Islet of Langerhans (tissue), 1 donor: ENCODE measurements at regions not wholly inside any gene's neighbourhood (a gene's known extent, or its start where the extent isn't known, plus 50 kb on each side); places are given as distances from the start of the nearest gene placed in this dataset.

Source experiments
- FAIRE-seq: peaks from one replicate; lab custom pipeline; 2011; peaks lifted over from hg19 to GRCh38; lab: Jason Lieb, UNC

DNA sequence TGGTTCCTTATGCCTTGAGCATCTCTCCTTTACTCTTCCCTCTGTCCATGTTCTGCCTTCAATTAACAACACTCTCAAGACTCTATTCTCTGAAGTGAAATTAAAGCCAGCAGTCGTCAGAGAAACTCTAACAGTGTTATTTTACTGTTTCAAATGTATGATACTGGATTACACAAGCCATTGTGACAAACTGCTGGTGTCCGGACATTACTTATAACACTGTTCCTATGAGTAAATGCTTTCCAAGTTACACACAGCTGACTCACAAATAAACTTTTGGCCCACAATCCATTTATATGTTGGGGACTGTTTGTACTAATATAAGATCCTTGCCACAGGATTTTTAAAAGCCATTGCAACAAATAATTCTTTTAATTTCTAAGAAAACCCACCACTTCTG is 63.2 kb upstream of the GHR start:
- no peak for FAIRE-seq

DNA sequence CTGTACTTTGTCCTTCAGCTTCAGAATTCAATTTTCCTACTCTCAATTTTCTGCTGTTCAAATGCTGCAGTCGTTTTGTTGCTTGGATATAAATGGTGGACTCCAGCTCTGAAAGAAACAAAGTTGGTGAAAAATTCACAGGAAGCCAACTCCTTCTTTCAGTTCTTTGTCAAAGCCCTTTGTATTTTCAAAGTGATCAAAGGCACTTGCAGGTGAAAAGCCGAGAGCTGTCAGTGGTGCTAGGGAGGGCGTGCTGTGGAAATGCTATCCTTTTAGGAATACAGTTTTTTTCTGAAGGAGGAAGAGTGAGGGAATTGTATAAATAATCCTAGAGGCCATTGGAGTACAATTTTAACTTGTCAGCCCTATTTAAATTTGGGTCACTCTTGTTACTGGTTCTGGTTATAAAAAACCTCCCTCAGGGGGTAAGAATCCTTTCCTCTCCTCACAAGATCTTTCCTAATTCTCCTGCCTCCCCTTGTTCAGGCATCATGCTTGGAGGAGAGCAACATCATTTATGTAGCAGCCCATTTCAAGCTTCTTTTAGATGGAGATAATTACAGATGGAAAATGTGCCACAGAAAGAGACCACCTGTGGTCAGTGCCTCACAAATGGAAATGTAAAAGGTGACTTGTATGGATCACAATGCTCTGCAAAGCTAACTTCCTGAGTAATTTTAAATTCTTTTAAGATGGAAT is 62.5 kb upstream of the GHR start:
- no peak for FAIRE-seq

DNA sequence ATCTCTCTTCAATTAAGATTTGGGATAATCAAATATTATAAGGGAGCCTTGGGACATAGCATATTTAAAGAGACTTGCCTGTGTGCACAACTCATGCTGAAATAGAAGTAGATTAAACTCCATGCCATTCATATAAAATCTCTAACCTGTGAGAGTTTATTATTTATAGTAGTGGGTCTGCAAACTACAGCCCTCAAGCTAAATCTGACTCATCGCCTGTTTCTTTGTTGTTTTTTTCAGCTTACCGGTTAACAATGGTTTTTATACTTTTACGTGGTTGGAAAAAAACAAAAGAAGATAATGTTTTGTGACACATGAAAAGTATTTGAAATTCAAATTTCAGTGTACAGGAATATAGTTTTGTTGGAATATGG is 61.9 kb upstream of the GHR start:
- FAIRE-seq: no peak

DNA sequence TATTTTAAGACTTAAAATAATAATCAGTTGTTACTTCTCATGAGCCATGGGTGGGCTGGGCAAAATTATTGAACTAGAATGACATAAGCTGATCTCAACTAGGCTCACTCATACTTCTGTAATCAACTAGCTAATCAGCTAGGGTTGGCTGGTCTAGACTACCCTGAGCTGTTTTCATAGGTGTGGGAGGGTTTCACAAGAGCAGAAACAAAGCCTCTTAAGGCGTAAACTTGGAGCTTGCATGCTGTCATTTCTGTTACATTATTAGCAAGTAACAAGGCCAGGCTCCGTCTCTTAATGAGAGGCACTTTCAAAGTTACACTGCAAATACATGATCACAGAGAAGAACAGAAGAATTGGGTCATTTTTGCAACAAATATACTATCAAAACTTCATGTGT is 57.2 kb upstream of the GHR start:
- no peak for FAIRE-seq
